Endothelial cell of umbilical vein (primary cell): ENCODE measurements at regions not wholly inside any gene's neighbourhood (a gene's known extent, or its start where the extent isn't known, plus 50 kb on each side); places are given as distances from the start of the nearest gene placed in this dataset.

Experiments used
- CTCF ChIP-seq, 2 donors: IDR thresholded peaks; 1 replicate in 1 of 2; 2 replicates in 1 of 2; pipeline ENCODE4 v1.5.1; 2011; ENCODE audit warnings: low read length in 2 of 2, mild to moderate bottlenecking in 2 of 2, moderate library complexity in 2 of 2, control low read depth in 1 of 2, inconsistent platforms in 1 of 2, low read depth in 1 of 2; ENCODE audit not compliant: insufficient read depth in 1 of 2; ENCODE audit errors: extremely low read depth in 1 of 2
- EZH2 ChIP-seq: IDR thresholded peaks from 2 replicates; pipeline ENCODE4 v1.6.1; 2012; ENCODE audit warnings: borderline replicate concordance, low read depth, mild to moderate bottlenecking, moderate library complexity, low read length, inconsistent platforms; ENCODE audit not compliant: severe bottlenecking
- POLR2A ChIP-seq: IDR thresholded peaks from 2 replicates; pipeline ENCODE4 v1.6.1; 2012; ENCODE audit warnings: low read depth, mild to moderate bottlenecking, control low read depth, low read length

DNA sequence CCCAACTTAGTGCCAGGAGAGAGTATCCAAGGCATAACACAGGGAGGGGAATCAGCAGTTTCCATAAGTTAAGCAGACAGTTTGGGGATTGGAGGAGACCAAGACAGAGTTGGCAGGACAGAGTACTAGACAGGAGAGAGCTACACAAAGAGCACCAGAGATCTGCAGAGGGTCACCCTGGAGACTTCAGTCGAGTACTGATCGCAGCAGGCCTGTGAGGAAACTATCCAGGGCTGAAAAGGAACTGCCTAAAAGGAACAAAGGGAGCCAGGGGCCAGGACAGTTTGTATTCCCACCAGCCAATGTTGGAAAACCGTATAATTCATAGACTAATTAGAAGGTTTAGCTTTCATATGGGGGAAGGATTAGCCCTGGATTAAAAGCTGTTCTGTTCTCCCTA lies 80.6 kb upstream of the ENPP6 start:
- TF ChIP-seq CTCF (IDR thresholded peaks at IDR 0.05; ENCODE audit: extremely low read depth in 1 of 2, insufficient read depth in 1 of 2, low read depth in 1 of 2, low read length in 2 of 2) = no peak
- no peak for TF ChIP-seq EZH2
- TF ChIP-seq POLR2A = no peak
